WERI-Rb-1 (cell line): ENCODE measurements at regions not wholly inside any gene's neighbourhood (a gene's known extent, or its start where the extent isn't known, plus 50 kb on each side); places are given as distances from the start of the nearest gene placed in this dataset.

Experiments
- DNase-seq: peaks from one replicate; pipeline ENCODE4 v3.0.0-alpha.2; 2020
- H3K27ac ChIP-seq: fragments of 250-450 bp; sonication (Bioruptor Pico); 2 replicates; pipeline ENCODE4 v1.5.1; 2020; ENCODE audit warnings: mild to moderate bottlenecking, moderate library complexity
- H3K27me3 ChIP-seq: fragments of 250-450 bp; sonication (Bioruptor Pico); 2 replicates; pipeline ENCODE4 v1.5.1; 2021; ENCODE audit warnings: mild to moderate bottlenecking, low read depth, moderate library complexity; ENCODE audit not compliant: insufficient read depth, severe bottlenecking
- H3K36me3 ChIP-seq: fragments of 250-450 bp; sonication (Bioruptor Pico); 2 replicates; pipeline ENCODE4 v1.5.1; 2020; ENCODE audit warnings: mild to moderate bottlenecking, moderate library complexity
- H3K4me3 ChIP-seq: 2 replicates; pipeline ENCODE4 v1.5.1; 2011; ENCODE audit warnings: low read depth, mild to moderate bottlenecking, control low read depth, low read length
- H3K9me3 ChIP-seq: fragments of 250-450 bp; sonication (Bioruptor Pico); 2 replicates; pipeline ENCODE4 v1.5.1; 2021; ENCODE audit warnings: mild to moderate bottlenecking, moderate library complexity; ENCODE audit not compliant: severe bottlenecking
- CTCF ChIP-seq: IDR thresholded peaks from 2 replicates; pipeline ENCODE4 v1.5.1; 2011; ENCODE audit warnings: low read depth, mild to moderate bottlenecking, control low read depth, inconsistent platforms, low read length

- H3K9me3 ChIP-seq = no peaks in the 10 kb centered on the region
- no peaks in the 10 kb centered on the region for H3K36me3 ChIP-seq
- DNase-seq = no peak
- no peak overlapping the region for H3K4me3 ChIP-seq
- H3K27ac ChIP-seq = no peak overlapping the region
- no peak for TF ChIP-seq CTCF
- H3K27me3 ChIP-seq = no peaks in the 10 kb centered on the region
Measured at GRCh38 chr18:60267391-60268058, 105.0 kb downstream of the MC4R start.

GRCh38 chr18:60266558-60266957 lies 106.0 kb downstream of the MC4R start:
- DNase-seq = no peak
- no peak for TF ChIP-seq CTCF
- no peak overlapping the region for H3K4me3 ChIP-seq

GRCh38 chr18:60259052-60259681 lies 113.4 kb downstream of the MC4R start:
- no peak for DNase-seq
- no peak overlapping the region for H3K27ac ChIP-seq
- no peaks in the 10 kb centered on the region for H3K36me3 ChIP-seq
- no peaks in the 10 kb centered on the region for H3K27me3 ChIP-seq
- TF ChIP-seq CTCF = no peak
- H3K9me3 ChIP-seq = no peaks in the 10 kb centered on the region
- no peak overlapping the region for H3K4me3 ChIP-seq

More at GRCh38 chr18:60266558-60266957, 106.0 kb downstream of the MC4R start:
- Histone ChIP-seq H3K27ac (no peak overlapping the region), H3K36me3 (no peaks in the 10 kb centered on the region), H3K9me3 (no peaks in the 10 kb centered on the region), H3K27me3 (no peaks in the 10 kb centered on the region)

- Histone ChIP-seq H3K4me3 (no peak overlapping the region), H3K36me3 (no peaks in the 10 kb centered on the region), H3K9me3 (no peaks in the 10 kb centered on the region), H3K27me3 (no peaks in the 10 kb centered on the region), H3K27ac (no peak overlapping the region)
- DNase-seq = no peak
- no peak for TF ChIP-seq CTCF
Measured at GRCh38 chr18:60249388-60249787, 123.2 kb downstream of the MC4R start.

- no peak for TF ChIP-seq CTCF
- Histone ChIP-seq H3K4me3 (no peak overlapping the region), H3K27ac (no peak overlapping the region), H3K27me3 (no peaks in the 10 kb centered on the region), H3K36me3 (no peaks in the 10 kb centered on the region), H3K9me3 (no peaks in the 10 kb centered on the region)
- no peak for DNase-seq
Measured at GRCh38 chr18:60248336-60249330, 123.9 kb downstream of the MC4R start.
